Mucosa of descending colon (tissue), 3 donors: ENCODE measurements at regions not wholly inside any gene's neighbourhood (a gene's known extent, or its start where the extent isn't known, plus 50 kb on each side); places are given as distances from the start of the nearest gene placed in this dataset.

Experiments used
- ATAC-seq: fragments of 200-7000 bp; cut with Tn5 transposase; one replicate; pipeline ENCODE4 v1.9.1; 2020; ENCODE audit warnings: mild to moderate bottlenecking, moderate library complexity
- DNase-seq, 3 donors: peaks; one replicate each; pipeline ENCODE4 v3.0.0-alpha.2; 2020
- H3K36me3 ChIP-seq: fragments of 200-600 bp; one replicate; pipeline ENCODE4 v1.8.0; 2021; ENCODE audit warnings: low read depth, mild to moderate bottlenecking
- H3K4me1 ChIP-seq: fragments of 200-600 bp; one replicate; pipeline ENCODE4 v1.8.0; 2021; ENCODE audit warnings: low read depth, mild to moderate bottlenecking
- H3K4me3 ChIP-seq: fragments of 200-600 bp; one replicate; pipeline ENCODE4 v1.8.0; 2021; ENCODE audit warnings: mild to moderate bottlenecking
- H3K9me3 ChIP-seq: fragments of 200-600 bp; one replicate; pipeline ENCODE4 v1.8.0; 2021; ENCODE audit warnings: mild to moderate bottlenecking
- CTCF ChIP-seq: fragments of 200-600 bp; IDR thresholded peaks from one replicate; pipeline ENCODE4 v1.8.0; 2022; ENCODE audit warnings: antibody characterized with exemption, mild to moderate bottlenecking
- intact Hi-C, 2 donors: fragments of 100-400 bp; cut with DNase I in 1 of 2; cut with micrococcal nuclease in 1 of 2; formaldehyde crosslinking; loops; one replicate each; pipeline versions ENCODE4 v1.11.0 to v1.11.1; 2022; cut with DNase I, micrococcal nuclease
- donor health status: DM: no; HTN: no; CAD: no; lungs with moderate emphysema.
- donor health status: DM: no; HTN: no; CAD: no.
- donor health status: DM: no; HTN: yes; CAD: no.

GRCh38 chr7:46175221-46175620 is 254.1 kb upstream of the IGFBP3 start:
- H3K4me1 ChIP-seq, result no peaks in the 10 kb centered on the region
- no peak for ATAC-seq
- no peak for DNase-seq
- H3K4me3 ChIP-seq, result no peak overlapping the region
- TF ChIP-seq CTCF, result no peak
- no peaks in the 10 kb centered on the region for H3K36me3 ChIP-seq
- no peaks in the 10 kb centered on the region for H3K9me3 ChIP-seq
- intact Hi-C loops, result no loop called here

GRCh38 chr7:46174196-46174580 is 253.1 kb upstream of the IGFBP3 start:
- Histone ChIP-seq H3K36me3 (no peaks in the 10 kb centered on the region), H3K4me1 (no peaks in the 10 kb centered on the region), H3K9me3 (no peaks in the 10 kb centered on the region), H3K4me3 (no peak overlapping the region)
- intact Hi-C loops, result no loop called here
- TF ChIP-seq CTCF, result no peak
- ATAC-seq (no peak), DNase-seq (no peak)

- Histone ChIP-seq H3K4me3 (no peak overlapping the region), H3K36me3 (no peaks in the 10 kb centered on the region), H3K9me3 (no peaks in the 10 kb centered on the region), H3K4me1 (no peaks in the 10 kb centered on the region)
- DNase-seq, result no peak
- TF ChIP-seq CTCF, result no peak
- intact Hi-C loops, result no loop called here
- ATAC-seq, result no peak
Observed at GRCh38 chr7:46173476-46174195, 252.6 kb upstream of the IGFBP3 start.

- no peaks in the 10 kb centered on the region for H3K36me3 ChIP-seq
- H3K4me1 ChIP-seq, result no peaks in the 10 kb centered on the region
- DNase-seq (no peak), ATAC-seq (no peak)
- TF ChIP-seq CTCF, result no peak
- intact Hi-C loops, result no loop called here
- H3K4me3 ChIP-seq, result no peak overlapping the region
- no peaks in the 10 kb centered on the region for H3K9me3 ChIP-seq
Observed at GRCh38 chr7:46170792-46171191, 249.7 kb upstream of the IGFBP3 start.

- Histone ChIP-seq H3K36me3 (no peaks in the 10 kb centered on the region), H3K4me3 (no peak overlapping the region), H3K9me3 (no peaks in the 10 kb centered on the region), H3K4me1 (no peaks in the 10 kb centered on the region)
- no peak for TF ChIP-seq CTCF
- no peak for DNase-seq
- no peak for ATAC-seq
- intact Hi-C loops, result no loop called here
Observed at GRCh38 chr7:46170021-46170420, 248.9 kb upstream of the IGFBP3 start.

GRCh38 chr7:46169384-46169755 is 248.3 kb upstream of the IGFBP3 start:
- no peaks in the 10 kb centered on the region for H3K36me3 ChIP-seq
- no peaks in the 10 kb centered on the region for H3K9me3 ChIP-seq
- no peak overlapping the region for H3K4me3 ChIP-seq
- ATAC-seq, result no peak
- H3K4me1 ChIP-seq, result no peaks in the 10 kb centered on the region
- no peak for DNase-seq
- intact Hi-C loops, result no loop called here
- no peak for TF ChIP-seq CTCF
